ENCODE measurements at regions not wholly inside any gene's neighbourhood (a gene's known extent, or its start where the extent isn't known, plus 50 kb on each side); places are given as distances from the start of the nearest gene placed in this dataset.
A peak's percentile ranks its signal among the peaks of the same experiment; 100 is the strongest.
"Not testable (repeated sequence)": the region's sequence is repeated elsewhere in the genome, so short reads cannot be mapped to it uniquely, and the experiment has no call there.

- H3K27me3 ChIP-seq (ENCODE audit: insufficient read depth, low read length): peaks cover 25% of the 10 kb centered on the region; the same call in 1 of the 2 replicates
- H3K4me3 ChIP-seq (ENCODE audit: low read length): peak overlapping the region; percentile 89
- H3K4me1 ChIP-seq (ENCODE audit: insufficient read depth, low read length); H3K36me3 ChIP-seq (ENCODE audit: insufficient read depth, low read depth, low read length); H3K9me3 ChIP-seq (ENCODE audit: insufficient read depth, low read depth, low read length): not testable (repeated sequence)
- H3K27ac ChIP-seq (ENCODE audit: low read length): peak overlapping the region; percentile 88
- peak overlapping the region; percentile 97 for H3K9ac ChIP-seq (ENCODE audit: low read depth, low read length)
Measured at GRCh38 chr9:97220396-97220795, 87.1 kb upstream of the CCDC180 start.

GRCh38 chr9:97219443-97220140, 87.9 kb upstream of the CCDC180 start:
- H3K9me3 ChIP-seq (ENCODE audit: insufficient read depth, low read depth, low read length); H3K4me1 ChIP-seq (ENCODE audit: insufficient read depth, low read length); H3K36me3 ChIP-seq (ENCODE audit: insufficient read depth, low read depth, low read length): not testable (repeated sequence)
- peak overlapping the region; percentile 97 for H3K9ac ChIP-seq (ENCODE audit: low read depth, low read length)
- peak overlapping the region; percentile 88 for H3K27ac ChIP-seq (ENCODE audit: low read length)
- peaks cover 25% of the 10 kb centered on the region; the same call in 1 of the 2 replicates for H3K27me3 ChIP-seq (ENCODE audit: insufficient read depth, low read length)
- peak overlapping the region; percentile 89 for H3K4me3 ChIP-seq (ENCODE audit: low read length)

- Histone ChIP-seq H3K36me3 (ENCODE audit: insufficient read depth, low read depth, low read length) (peaks cover 13% of the 10 kb centered on the region), H3K4me3 (ENCODE audit: low read length) (peak overlapping the region; percentile 83), H3K9ac (ENCODE audit: low read depth, low read length) (peak overlapping the region; percentile 88)
- H3K4me1 ChIP-seq (ENCODE audit: insufficient read depth, low read length); H3K9me3 ChIP-seq (ENCODE audit: insufficient read depth, low read depth, low read length); H3K27me3 ChIP-seq (ENCODE audit: insufficient read depth, low read length); H3K27ac ChIP-seq (ENCODE audit: low read length): not testable (repeated sequence)
Measured at GRCh38 chr9:97215127-97215526, 92.3 kb upstream of the CCDC180 start.

GRCh38 chr9:97214556-97214955, 92.9 kb upstream of the CCDC180 start:
- Histone ChIP-seq H3K4me3 (ENCODE audit: low read length) (peak overlapping the region; percentile 83), H3K9ac (ENCODE audit: low read depth, low read length) (peak overlapping the region; percentile 88; the same call in 1 of the 2 replicates), H3K36me3 (ENCODE audit: insufficient read depth, low read depth, low read length) (peaks cover 13% of the 10 kb centered on the region)
- not testable (repeated sequence) for H3K27me3 ChIP-seq (ENCODE audit: insufficient read depth, low read length); H3K27ac ChIP-seq (ENCODE audit: low read length); H3K4me1 ChIP-seq (ENCODE audit: insufficient read depth, low read length); H3K9me3 ChIP-seq (ENCODE audit: insufficient read depth, low read depth, low read length)

GRCh38 chr9:97199683-97200082, 107.8 kb upstream of the CCDC180 start:
- Histone ChIP-seq H3K9me3 (ENCODE audit: insufficient read depth, low read depth, low read length) (peaks cover 54% of the 10 kb centered on the region), H3K36me3 (ENCODE audit: insufficient read depth, low read depth, low read length) (peaks cover 58% of the 10 kb centered on the region)
- H3K9ac ChIP-seq (ENCODE audit: low read depth, low read length); H3K27ac ChIP-seq (ENCODE audit: low read length); H3K4me1 ChIP-seq (ENCODE audit: insufficient read depth, low read length); H3K27me3 ChIP-seq (ENCODE audit: insufficient read depth, low read length); H3K4me3 ChIP-seq (ENCODE audit: low read length): not testable (repeated sequence)

- peaks cover 43% of the 10 kb centered on the region for H3K36me3 ChIP-seq (ENCODE audit: insufficient read depth, low read depth, low read length)
- not testable (repeated sequence) for H3K27me3 ChIP-seq (ENCODE audit: insufficient read depth, low read length); H3K9ac ChIP-seq (ENCODE audit: low read depth, low read length)
Measured at GRCh38 chr9:97193767-97194166, 113.7 kb upstream of the CCDC180 start.

GRCh38 chr9:97188545-97188944, 118.9 kb upstream of the CCDC180 start:
- Histone ChIP-seq H3K4me3 (ENCODE audit: low read length) (no peak overlapping the region), H3K9me3 (ENCODE audit: insufficient read depth, low read depth, low read length) (no peaks in the 10 kb centered on the region), H3K27ac (ENCODE audit: low read length) (no peak overlapping the region), H3K4me1 (ENCODE audit: insufficient read depth, low read length) (peaks cover 4% of the 10 kb centered on the region; the same call in 1 of the 2 replicates), H3K27me3 (ENCODE audit: insufficient read depth, low read length) (no peaks in the 10 kb centered on the region), H3K36me3 (ENCODE audit: insufficient read depth, low read depth, low read length) (peaks cover 78% of the 10 kb centered on the region), H3K9ac (ENCODE audit: low read depth, low read length) (no peak overlapping the region)

More at GRCh38 chr9:97193767-97194166, 113.7 kb upstream of the CCDC180 start:
- H3K4me3 ChIP-seq (ENCODE audit: low read length); H3K4me1 ChIP-seq (ENCODE audit: insufficient read depth, low read length); H3K27ac ChIP-seq (ENCODE audit: low read length); H3K9me3 ChIP-seq (ENCODE audit: insufficient read depth, low read depth, low read length): not testable (repeated sequence)

- H3K4me1 ChIP-seq (ENCODE audit: insufficient read depth, low read length); H3K27me3 ChIP-seq (ENCODE audit: insufficient read depth, low read length); H3K9me3 ChIP-seq (ENCODE audit: insufficient read depth, low read depth, low read length); H3K4me3 ChIP-seq (ENCODE audit: low read length); H3K27ac ChIP-seq (ENCODE audit: low read length); H3K9ac ChIP-seq (ENCODE audit: low read depth, low read length): not testable (repeated sequence)
- H3K36me3 ChIP-seq (ENCODE audit: insufficient read depth, low read depth, low read length): peaks cover 80% of the 10 kb centered on the region
Measured at GRCh38 chr9:97187706-97188105, 119.8 kb upstream of the CCDC180 start.

- H3K36me3 ChIP-seq (ENCODE audit: insufficient read depth, low read depth, low read length): peaks cover 86% of the 10 kb centered on the region
Measured at GRCh38 chr9:97186493-97186892, 121.0 kb upstream of the CCDC180 start.

GRCh38 chr9:97182532-97182931, 124.9 kb upstream of the CCDC180 start:
- not testable (repeated sequence) for H3K9me3 ChIP-seq (ENCODE audit: insufficient read depth, low read depth, low read length); H3K27me3 ChIP-seq (ENCODE audit: insufficient read depth, low read length); H3K27ac ChIP-seq (ENCODE audit: low read length); H3K9ac ChIP-seq (ENCODE audit: low read depth, low read length); H3K4me1 ChIP-seq (ENCODE audit: insufficient read depth, low read length); H3K4me3 ChIP-seq (ENCODE audit: low read length)
- H3K36me3 ChIP-seq (ENCODE audit: insufficient read depth, low read depth, low read length): peaks cover 99% of the 10 kb centered on the region

More at GRCh38 chr9:97186493-97186892, 121.0 kb upstream of the CCDC180 start:
- H3K9me3 ChIP-seq (ENCODE audit: insufficient read depth, low read depth, low read length): no peaks in the 10 kb centered on the region
- no peak overlapping the region for H3K4me3 ChIP-seq (ENCODE audit: low read length)
- no peak overlapping the region for H3K9ac ChIP-seq (ENCODE audit: low read depth, low read length)
- no peak overlapping the region for H3K27ac ChIP-seq (ENCODE audit: low read length)
- peaks cover 4% of the 10 kb centered on the region; the same call in 1 of the 2 replicates for H3K4me1 ChIP-seq (ENCODE audit: insufficient read depth, low read length)
- H3K27me3 ChIP-seq (ENCODE audit: insufficient read depth, low read length): no peaks in the 10 kb centered on the region

- Histone ChIP-seq H3K27me3 (ENCODE audit: insufficient read depth, low read length) (no peaks in the 10 kb centered on the region), H3K27ac (ENCODE audit: low read length) (no peak overlapping the region), H3K9ac (ENCODE audit: low read depth, low read length) (no peak overlapping the region), H3K4me1 (ENCODE audit: insufficient read depth, low read length) (no peaks in the 10 kb centered on the region), H3K36me3 (ENCODE audit: insufficient read depth, low read depth, low read length) (peaks cover 98% of the 10 kb centered on the region), H3K9me3 (ENCODE audit: insufficient read depth, low read depth, low read length) (no peaks in the 10 kb centered on the region), H3K4me3 (ENCODE audit: low read length) (no peak overlapping the region)
Measured at GRCh38 chr9:97179616-97180015, 127.8 kb upstream of the CCDC180 start.

GRCh38 chr9:97176206-97176605, 131.3 kb upstream of the CCDC180 start:
- H3K36me3 ChIP-seq (ENCODE audit: insufficient read depth, low read depth, low read length): peaks cover 84% of the 10 kb centered on the region

More at GRCh38 chr9:97176206-97176605, 131.3 kb upstream of the CCDC180 start:
- Histone ChIP-seq H3K4me1 (ENCODE audit: insufficient read depth, low read length) (no peaks in the 10 kb centered on the region), H3K9ac (ENCODE audit: low read depth, low read length) (no peak overlapping the region), H3K27ac (ENCODE audit: low read length) (no peak overlapping the region), H3K9me3 (ENCODE audit: insufficient read depth, low read depth, low read length) (no peaks in the 10 kb centered on the region), H3K27me3 (ENCODE audit: insufficient read depth, low read length) (no peaks in the 10 kb centered on the region), H3K4me3 (ENCODE audit: low read length) (no peak overlapping the region)

Data from iPS-20b (cell line).